Stimulated activated CD8-positive, alpha-beta memory T cell treated with anti-CD3 and anti-CD28 coated beads, Interleukin-4, amount 100 ng/mL, for 48 hours (primary cell): ENCODE measurements at regions not wholly inside any gene's neighbourhood (a gene's known extent, or its start where the extent isn't known, plus 50 kb on each side); places are given as distances from the start of the nearest gene placed in this dataset.

ENCODE experiments used
- DNase-seq: peaks from one replicate; pipeline ENCODE4 v3.0.0-alpha.2; 2020

DNA sequence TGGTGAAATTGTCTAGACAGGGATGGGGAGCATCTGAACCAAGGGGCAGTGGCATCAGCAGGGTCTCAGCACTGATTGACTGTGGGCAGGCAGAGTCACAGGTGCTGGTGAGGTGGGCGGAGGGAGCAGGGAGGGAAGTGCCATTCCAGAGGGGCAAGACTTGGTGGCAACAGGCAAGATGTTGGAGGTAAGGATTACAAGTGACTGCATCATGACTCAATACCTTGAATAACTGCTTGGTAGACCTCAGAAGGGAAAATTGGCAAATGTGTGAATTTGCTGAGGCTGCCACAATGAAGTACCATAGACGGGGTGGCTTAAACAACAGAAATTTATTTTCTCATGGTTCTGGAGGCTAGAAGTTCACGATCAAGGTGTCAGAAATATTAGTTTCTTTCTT lies 419.1 kb downstream of the HS3ST3B1 start:
- no peak for DNase-seq

DNA sequence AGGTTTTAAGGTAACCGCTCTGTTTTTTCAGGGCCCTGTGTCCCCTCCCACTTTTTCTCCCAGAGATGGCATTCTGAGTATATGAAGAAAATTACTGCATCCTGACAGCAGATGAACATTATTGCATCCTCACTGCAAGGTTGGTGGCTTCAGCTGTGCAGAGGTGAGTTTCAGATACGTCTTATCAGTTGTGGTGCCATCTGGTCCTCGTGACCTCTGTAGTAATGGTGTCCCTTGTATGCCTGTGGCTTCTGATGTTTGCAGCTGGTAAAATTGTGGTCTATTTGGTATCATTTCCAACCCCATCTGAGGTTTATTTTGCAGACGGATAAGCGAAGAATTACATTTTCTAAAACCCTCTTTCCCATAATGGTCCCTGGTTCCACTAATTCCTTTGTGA lies 417.0 kb downstream of the HS3ST3B1 start:
- DNase-seq = no peak

- DNase-seq = no peak
These were observed 414.7 kb downstream of the HS3ST3B1 start for GRCh38 chr17:14715561-14715960.

- DNase-seq = no peak
These were observed 411.7 kb downstream of the HS3ST3B1 start for GRCh38 chr17:14712611-14713021.

DNA sequence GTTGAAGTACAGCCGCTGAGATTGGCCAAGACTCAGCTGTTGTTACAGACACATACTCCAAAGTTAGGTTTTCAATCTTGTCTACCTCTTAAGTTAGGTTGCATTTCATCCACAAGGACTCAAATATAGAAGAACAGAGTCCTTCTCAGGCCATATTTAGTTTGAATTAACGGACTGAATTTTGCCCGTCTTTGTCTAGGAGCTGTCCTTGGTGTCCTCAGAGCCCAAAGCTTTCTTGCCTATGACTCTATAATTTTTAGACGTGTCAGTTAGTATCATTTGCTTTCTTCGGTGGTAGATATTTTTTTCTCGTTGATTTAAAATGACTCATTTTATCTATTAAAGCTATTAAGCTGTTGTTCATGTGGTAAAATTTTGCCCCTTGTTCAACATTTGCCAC lies 403.2 kb downstream of the HS3ST3B1 start:
- DNase-seq = no peak

GRCh38 chr17:14701886-14702285 lies 401.0 kb downstream of the HS3ST3B1 start:
- no peak for DNase-seq

- no peak for DNase-seq
These were observed 398.8 kb downstream of the HS3ST3B1 start for GRCh38 chr17:14699574-14700185.

DNA sequence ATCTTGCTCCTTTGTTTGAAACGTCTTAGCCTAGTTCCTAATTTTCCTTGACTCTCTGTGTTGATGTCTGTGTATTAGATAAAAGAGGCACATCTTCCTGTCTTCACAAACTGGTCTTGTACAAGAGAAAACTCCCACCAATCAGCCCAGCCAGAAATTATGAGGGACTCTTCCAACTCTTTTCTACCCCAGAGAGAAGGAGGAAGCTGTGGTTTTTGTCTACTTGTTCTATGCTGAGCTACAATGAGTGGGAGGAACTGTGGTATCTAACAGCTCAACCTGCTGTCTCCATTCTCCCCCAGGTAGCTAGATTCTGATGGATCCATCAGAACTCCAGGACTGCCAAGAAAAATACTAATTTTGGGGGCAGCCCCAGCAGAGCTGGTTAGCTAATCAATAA lies 392.5 kb downstream of the HS3ST3B1 start:
- no peak for DNase-seq

DNA sequence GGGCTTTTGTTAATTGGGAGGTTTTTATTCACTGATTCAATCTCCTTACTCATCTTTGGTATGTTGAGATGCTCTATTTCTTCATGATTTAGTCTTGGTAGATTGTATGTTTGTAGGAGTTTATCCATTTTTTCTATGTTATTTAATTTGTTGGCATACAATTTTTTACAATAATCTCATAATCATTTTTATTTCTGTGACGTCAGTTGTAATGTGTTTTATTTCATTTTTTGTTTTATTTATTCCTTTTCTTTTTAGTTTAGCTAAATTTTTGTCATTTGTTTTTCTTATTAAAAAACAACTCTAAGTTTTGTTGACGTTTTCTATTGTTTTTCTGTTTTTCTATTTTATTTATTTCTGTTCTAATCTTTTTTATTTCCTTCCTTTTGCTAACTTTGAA lies 389.8 kb downstream of the HS3ST3B1 start:
- DNase-seq = no peak

GRCh38 chr17:14688134-14688533 lies 387.3 kb downstream of the HS3ST3B1 start:
- DNase-seq = no peak

- no peak for DNase-seq
These were observed 371.9 kb downstream of the HS3ST3B1 start for GRCh38 chr17:14672830-14673229.

DNA sequence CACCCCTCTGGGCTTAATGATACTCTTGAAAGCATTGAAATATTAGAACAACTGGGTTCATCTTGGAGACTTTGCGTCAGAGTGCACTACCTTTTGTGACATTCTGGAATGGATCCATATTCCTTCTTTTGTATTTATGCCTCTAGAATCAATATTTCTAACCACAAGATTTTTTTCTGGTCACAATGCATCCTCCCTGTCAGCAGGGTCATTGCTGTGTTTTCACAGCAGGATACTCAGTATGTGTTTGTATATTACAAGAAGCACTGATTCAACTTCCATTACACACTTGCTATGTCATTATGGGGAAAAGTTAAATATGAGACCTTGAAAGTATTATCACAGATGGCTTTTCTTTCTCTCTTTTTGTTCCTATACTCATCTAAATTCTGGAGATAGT lies 370.0 kb downstream of the HS3ST3B1 start:
- no peak for DNase-seq

DNA sequence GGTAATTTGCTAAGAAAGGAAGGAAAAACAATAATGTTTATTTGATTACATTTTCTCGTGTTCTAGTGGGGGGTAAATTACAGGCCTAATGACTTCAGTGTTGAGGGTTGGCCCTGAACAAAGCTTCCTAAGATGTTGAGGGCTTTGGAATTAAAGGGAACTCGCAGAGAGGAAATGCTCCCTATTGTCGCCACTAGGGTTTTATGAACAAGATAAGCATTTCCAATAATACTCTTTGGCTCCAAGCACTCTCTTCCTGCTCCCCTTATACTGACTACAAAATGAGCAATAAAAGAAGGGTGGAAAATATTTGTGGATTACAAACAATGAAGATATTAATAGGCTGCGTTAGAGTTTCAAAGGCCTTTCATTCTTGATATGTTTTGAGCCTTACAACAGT lies 363.6 kb downstream of the HS3ST3B1 start:
- no peak for DNase-seq

- DNase-seq = no peak
These were observed 340.2 kb downstream of the HS3ST3B1 start for GRCh38 chr17:14641117-14641516.

GRCh38 chr17:14637260-14637659 lies 336.4 kb downstream of the HS3ST3B1 start:
- no peak for DNase-seq

DNA sequence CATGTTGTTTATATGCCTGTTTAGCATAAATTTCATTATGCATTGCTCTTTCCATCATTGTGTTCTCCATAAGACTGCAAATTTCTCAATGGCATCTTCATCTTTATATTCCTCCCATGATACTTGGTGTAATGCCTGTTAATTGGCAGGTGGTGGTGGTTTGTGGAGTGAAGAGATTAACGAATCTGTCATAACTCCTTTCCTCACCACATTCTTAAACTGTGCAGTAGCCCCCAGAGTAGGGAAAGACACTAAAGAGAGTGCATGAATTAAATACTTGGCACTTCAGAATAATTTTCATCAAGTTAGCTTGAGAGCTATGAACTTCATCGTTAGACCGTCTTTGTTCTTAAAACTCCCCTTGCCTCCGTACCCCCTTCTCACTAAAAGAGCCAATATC lies 329.7 kb downstream of the HS3ST3B1 start:
- no peak for DNase-seq

- no peak for DNase-seq
These were observed 329.2 kb downstream of the HS3ST3B1 start for GRCh38 chr17:14630046-14630445.

DNA sequence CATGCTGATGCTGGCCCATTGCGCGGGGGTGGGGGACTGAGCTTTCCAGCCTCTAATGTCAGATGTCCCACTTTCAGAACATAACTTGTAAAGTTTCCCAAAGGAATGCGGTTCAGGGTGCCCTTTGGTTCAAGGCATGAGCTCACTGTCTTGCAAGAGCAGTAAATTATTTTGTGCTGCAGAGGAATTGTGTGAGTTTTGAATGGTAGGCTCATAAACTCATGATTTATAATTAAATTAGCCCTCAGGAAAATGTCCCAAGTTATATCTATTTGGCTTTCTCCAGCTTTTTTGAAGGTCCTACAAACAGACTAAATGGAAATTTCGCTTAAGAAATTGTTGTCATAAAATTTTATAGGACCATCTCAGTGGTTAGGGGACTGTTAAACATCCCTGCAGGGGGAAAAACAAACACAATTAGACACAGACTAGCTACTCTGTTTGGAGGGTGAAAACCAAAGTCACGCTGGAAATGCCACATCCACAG lies 321.8 kb downstream of the HS3ST3B1 start:
- DNase-seq = no peak

DNA sequence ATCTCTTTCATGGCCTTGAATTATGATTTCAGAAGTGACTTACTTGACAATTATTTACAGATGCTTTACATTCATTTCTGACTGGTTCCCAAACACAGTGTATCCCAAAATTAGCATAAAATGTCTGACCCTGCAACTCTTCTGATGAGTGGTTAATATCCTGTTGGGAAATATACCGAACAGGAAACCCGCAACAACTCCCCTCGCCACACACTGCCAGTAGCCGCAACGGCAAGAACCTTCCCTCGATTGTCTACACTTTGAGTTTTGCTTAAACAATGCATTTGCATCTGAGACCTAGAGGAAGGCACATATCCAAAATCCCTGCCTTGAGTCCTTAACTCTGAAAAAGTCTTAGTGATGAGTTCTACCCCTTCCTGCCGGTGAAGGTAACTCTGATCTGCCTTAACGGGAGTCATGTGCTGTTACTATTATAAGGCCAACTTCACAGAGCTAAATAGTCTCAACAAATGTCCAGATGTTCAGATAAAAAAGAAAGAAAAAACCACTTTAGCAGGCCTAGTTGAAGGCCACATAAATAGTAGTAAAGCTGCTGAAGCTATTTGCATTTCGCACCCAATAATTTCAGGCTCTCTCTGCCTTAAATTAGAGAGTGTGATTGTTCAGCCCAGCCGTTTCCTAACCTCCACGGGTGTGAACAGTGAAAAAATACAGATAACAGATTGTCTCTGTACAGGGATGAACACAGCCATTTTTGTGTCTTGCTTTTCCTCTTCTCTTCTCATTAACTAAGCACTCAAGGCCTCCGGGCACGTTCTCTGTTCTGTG lies 321.1 kb downstream of the HS3ST3B1 start:
- DNase-seq = no peak

- DNase-seq = no peak
These were observed 318.9 kb downstream of the HS3ST3B1 start for GRCh38 chr17:14619821-14620220.

- DNase-seq = no peak
These were observed 315.6 kb downstream of the HS3ST3B1 start for GRCh38 chr17:14616528-14616927.

DNA sequence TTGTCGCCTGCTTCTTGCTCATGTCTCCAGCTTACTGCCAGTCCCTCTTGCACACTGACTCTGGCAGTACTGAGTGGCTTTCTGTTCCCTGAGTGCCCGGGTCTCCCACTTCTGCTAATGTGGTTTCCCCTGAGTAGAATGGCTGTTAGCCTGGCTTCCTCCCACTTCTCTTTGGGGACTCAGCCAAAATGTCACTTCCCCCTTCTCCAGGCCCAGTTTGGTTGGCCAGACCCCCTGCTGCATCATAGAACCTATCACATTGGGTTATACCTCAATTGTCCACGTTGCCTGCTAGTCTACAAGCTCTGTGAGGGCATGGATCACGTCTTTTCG lies 304.4 kb downstream of the HS3ST3B1 start:
- DNase-seq = no peak

DNA sequence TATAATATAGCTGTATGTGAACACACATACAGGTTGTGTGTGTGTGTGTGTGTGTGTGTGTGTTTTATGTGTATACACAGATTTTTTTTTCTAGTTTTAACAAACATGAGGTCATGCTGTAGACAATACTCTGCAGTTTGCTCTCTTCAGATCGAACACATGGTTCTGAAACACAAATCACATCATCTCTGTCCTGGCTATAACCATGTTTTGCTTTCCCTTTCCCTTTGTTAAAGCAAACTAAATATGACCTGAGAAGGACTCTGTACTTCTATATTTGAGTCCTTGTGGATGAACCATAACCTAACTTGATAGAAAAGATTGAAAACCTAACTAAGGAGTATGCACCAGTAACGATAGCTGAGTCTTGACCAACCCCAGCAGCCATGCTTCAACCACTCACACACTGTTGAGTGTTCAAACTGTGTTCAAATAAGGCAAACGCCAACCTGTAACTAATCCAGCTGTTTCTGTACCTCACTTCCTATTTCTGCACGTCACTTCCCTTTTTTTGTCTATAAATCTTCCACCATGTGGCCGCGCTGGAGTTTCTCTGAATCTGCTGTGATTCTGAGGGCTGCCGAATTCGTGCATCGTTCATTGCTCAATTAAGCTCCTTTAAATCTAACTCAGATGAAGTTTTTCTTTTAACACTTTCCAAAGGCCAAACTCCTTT lies 303.8 kb downstream of the HS3ST3B1 start:
- no peak for DNase-seq

DNA sequence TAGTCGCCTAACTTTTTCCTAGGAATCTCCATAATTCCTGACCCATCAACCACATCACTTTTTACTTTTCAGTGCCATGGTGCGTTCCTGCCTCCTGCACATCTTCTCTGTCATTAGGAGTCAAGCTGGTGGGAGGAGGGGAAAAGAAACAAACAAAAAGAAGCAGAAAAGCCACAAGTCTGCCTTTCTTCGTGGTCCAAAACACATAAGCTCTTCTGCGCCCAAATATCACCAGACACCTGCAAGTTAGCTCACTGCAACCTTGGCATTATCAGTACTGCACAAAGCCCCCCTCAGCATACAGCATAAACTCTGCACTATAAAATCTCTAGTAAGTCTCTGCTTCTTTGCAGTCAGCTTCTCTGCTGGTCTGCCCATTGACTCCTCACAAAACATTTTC lies 295.3 kb downstream of the HS3ST3B1 start:
- no peak for DNase-seq
